MM.1S (cell line): ENCODE measurements at regions not wholly inside any gene's neighbourhood (a gene's known extent, or its start where the extent isn't known, plus 50 kb on each side); places are given as distances from the start of the nearest gene placed in this dataset.

ENCODE experiments used
- DNase-seq: peaks from one replicate; pipeline ENCODE4 v3.0.0-alpha.2; 2015
- H2AFZ ChIP-seq: fragments of 300-600 bp; sonication (generic); 2 replicates; pipeline ENCODE4 v1.6.0; 2016; ENCODE audit warnings: antibody characterized with exemption, low read length
- H3F3A ChIP-seq: fragments of 300-600 bp; sonication (generic); 2 replicates; pipeline ENCODE4 v1.6.1; 2016; ENCODE audit warnings: mild to moderate bottlenecking, antibody characterized with exemption, low read length, moderate library complexity, mixed read lengths; ENCODE audit not compliant: insufficient read depth
- H3K27ac ChIP-seq: fragments of 300-600 bp; sonication (generic); 2 replicates; pipeline ENCODE4 v1.5.1; 2016; ENCODE audit warnings: mild to moderate bottlenecking, low read length
- H3K27me3 ChIP-seq: fragments of 300-600 bp; sonication (generic); replicated peaks from 2 replicates; pipeline ENCODE4 v1.6.0; 2016; ENCODE audit warnings: low read length; ENCODE audit not compliant: insufficient read depth
- H3K36me3 ChIP-seq: fragments of 300-600 bp; sonication (generic); replicated peaks from 2 replicates; pipeline ENCODE4 v1.6.1; 2016; ENCODE audit warnings: mild to moderate bottlenecking, low read length, mixed read lengths; ENCODE audit not compliant: insufficient read depth
- H3K4me1 ChIP-seq: fragments of 300-600 bp; sonication (generic); 2 replicates; pipeline ENCODE4 v1.6.1; 2016; ENCODE audit warnings: low read length, mixed read lengths
- H3K4me2 ChIP-seq: fragments of 300-600 bp; sonication (generic); 2 replicates; pipeline ENCODE4 v1.6.0; 2016; ENCODE audit warnings: low read depth, low read length
- H3K4me3 ChIP-seq: fragments of 300-600 bp; sonication (generic); 2 replicates; pipeline ENCODE4 v1.5.1; 2016; ENCODE audit warnings: low read length, mixed read lengths
- H3K79me2 ChIP-seq: fragments of 300-600 bp; sonication (generic); 2 replicates; pipeline ENCODE4 v1.6.1; 2016; ENCODE audit warnings: mixed run types, low read length, mixed read lengths
- H3K9ac ChIP-seq: fragments of 300-600 bp; sonication (generic); 2 replicates; pipeline ENCODE4 v1.6.1; 2016; ENCODE audit warnings: low read length, mixed read lengths
- H3K9me2 ChIP-seq: fragments of 300-600 bp; sonication (generic); replicated peaks from 2 replicates; pipeline ENCODE4 v1.6.1; 2016; ENCODE audit warnings: mild to moderate bottlenecking, low read length, mixed read lengths; ENCODE audit not compliant: insufficient read depth
- H3K9me3 ChIP-seq: fragments of 300-600 bp; sonication (generic); replicated peaks from 2 replicates; pipeline ENCODE4 v1.6.1; 2016; ENCODE audit warnings: mild to moderate bottlenecking, low read length, mixed read lengths; ENCODE audit not compliant: insufficient read depth
- H4K20me1 ChIP-seq: fragments of 300-600 bp; sonication (generic); 2 replicates; pipeline ENCODE4 v1.6.1; 2016; ENCODE audit warnings: mild to moderate bottlenecking, low read length, moderate library complexity, mixed read lengths; ENCODE audit not compliant: insufficient read depth
- EZH2 ChIP-seq: fragments of 300-600 bp; sonication (generic); optimal IDR thresholded peaks from 2 replicates; pipeline ENCODE3; 2017; ENCODE audit warnings: low read depth, mild to moderate bottlenecking, antibody characterized with exemption, low read length, mixed read lengths
- EZH2phosphoT487 ChIP-seq: fragments of 300-600 bp; sonication (generic); IDR thresholded peaks from 2 replicates; pipeline ENCODE4 v1.6.1; 2018; ENCODE audit warnings: antibody characterized with exemption, low read length
- TF ChIP-seq, protein P1 (sequence below): fragments of 300-600 bp; sonication (generic); IDR thresholded peaks from 2 replicates; pipeline ENCODE4 v1.5.1; 2016; ENCODE audit warnings: antibody characterized with exemption, low read length, mixed read lengths

DNA sequence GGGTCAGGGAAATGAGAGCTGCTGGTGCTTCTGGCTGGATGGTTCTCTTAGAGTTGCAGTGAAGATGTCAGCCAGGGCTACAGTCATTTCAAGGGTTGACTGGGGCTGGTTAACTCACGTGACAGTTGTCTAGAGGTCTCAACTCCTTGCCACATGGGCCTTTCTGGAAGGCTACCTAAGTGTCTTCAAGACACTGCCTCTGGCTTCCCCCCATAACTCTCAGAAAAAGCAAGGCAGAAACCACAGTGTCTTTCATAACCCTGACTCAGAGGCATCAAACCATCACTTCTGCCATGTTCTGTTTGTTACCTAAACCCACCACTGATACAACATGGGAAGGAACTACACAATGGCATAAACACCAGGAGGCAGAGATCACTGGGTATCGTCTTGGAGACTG is 828.9 kb downstream of the EPHA4 start:
- H3K4me2 ChIP-seq: no peak overlapping the region
- no peaks in the 10 kb centered on the region for H3K9me2 ChIP-seq
- H3K4me3 ChIP-seq: no peak overlapping the region
- H3K27me3 ChIP-seq: no peaks in the 10 kb centered on the region
- no peaks in the 10 kb centered on the region for H3K9me3 ChIP-seq
- no peak for DNase-seq
- H3F3A ChIP-seq: no peaks in the 10 kb centered on the region
- H3K79me2 ChIP-seq: no peaks in the 10 kb centered on the region
- H3K27ac ChIP-seq: no peak overlapping the region
- no peak overlapping the region for H3K9ac ChIP-seq
- H2AFZ ChIP-seq: no peak overlapping the region
- no peaks in the 10 kb centered on the region for H3K36me3 ChIP-seq
- TF ChIP-seq EZH2 (no peak), EZH2phosphoT487 (no peak)
- TF ChIP-seq, protein P1, sequence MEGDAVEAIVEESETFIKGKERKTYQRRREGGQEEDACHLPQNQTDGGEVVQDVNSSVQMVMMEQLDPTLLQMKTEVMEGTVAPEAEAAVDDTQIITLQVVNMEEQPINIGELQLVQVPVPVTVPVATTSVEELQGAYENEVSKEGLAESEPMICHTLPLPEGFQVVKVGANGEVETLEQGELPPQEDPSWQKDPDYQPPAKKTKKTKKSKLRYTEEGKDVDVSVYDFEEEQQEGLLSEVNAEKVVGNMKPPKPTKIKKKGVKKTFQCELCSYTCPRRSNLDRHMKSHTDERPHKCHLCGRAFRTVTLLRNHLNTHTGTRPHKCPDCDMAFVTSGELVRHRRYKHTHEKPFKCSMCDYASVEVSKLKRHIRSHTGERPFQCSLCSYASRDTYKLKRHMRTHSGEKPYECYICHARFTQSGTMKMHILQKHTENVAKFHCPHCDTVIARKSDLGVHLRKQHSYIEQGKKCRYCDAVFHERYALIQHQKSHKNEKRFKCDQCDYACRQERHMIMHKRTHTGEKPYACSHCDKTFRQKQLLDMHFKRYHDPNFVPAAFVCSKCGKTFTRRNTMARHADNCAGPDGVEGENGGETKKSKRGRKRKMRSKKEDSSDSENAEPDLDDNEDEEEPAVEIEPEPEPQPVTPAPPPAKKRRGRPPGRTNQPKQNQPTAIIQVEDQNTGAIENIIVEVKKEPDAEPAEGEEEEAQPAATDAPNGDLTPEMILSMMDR: no peak
- H4K20me1 ChIP-seq: no peaks in the 10 kb centered on the region
- no peaks in the 10 kb centered on the region for H3K4me1 ChIP-seq

DNA sequence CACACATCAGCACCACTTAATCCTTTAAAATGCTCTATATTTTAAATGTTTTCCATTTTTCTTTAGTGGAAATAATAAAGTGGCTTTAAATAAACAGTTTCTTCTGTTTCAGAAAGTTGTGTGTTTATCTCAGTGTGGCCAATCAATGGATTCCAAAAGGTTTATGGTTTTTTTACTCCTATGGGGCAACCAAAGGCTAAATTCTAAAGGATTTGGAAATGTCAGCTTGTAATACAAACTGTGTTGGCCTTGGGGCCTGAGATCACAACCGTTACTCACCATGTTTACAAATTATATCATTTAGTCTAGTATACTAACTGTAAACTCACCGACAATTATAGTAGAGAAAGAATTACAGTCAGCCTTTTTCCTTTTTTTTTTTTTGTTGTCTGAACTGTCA is 827.2 kb downstream of the EPHA4 start:
- no peaks in the 10 kb centered on the region for H3K36me3 ChIP-seq
- no peak for DNase-seq
- no peak overlapping the region for H3K4me2 ChIP-seq
- TF ChIP-seq, protein P1: no peak
- TF ChIP-seq EZH2phosphoT487 (no peak), EZH2 (no peak)
- no peaks in the 10 kb centered on the region for H3K4me1 ChIP-seq
- H3K27ac ChIP-seq: no peak overlapping the region
- no peak overlapping the region for H3K4me3 ChIP-seq
- H3K27me3 ChIP-seq: no peaks in the 10 kb centered on the region
- H2AFZ ChIP-seq: no peak overlapping the region
- H4K20me1 ChIP-seq: no peaks in the 10 kb centered on the region
- no peaks in the 10 kb centered on the region for H3K9me2 ChIP-seq
- H3K79me2 ChIP-seq: no peaks in the 10 kb centered on the region
- H3K9ac ChIP-seq: no peak overlapping the region
- H3K9me3 ChIP-seq: no peaks in the 10 kb centered on the region
- H3F3A ChIP-seq: no peaks in the 10 kb centered on the region

DNA sequence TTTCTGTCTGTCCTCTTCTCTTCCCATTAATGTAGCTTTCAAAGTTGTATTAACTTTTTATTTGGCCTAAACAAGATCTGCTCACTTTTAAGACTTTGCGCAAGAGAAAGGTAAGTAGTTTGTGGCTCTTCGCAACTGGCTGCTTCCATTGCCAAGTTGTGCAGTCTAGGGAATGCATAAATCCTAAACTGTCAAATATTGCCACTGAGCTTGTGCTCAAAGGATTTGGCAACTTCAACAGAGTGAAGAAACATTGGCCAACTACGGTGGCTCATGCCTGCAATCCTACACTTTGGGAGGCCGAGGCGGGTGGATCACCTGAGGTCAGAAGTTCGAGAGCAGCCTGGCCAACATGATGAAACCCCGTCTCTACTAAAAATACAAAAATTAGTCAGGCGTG is 826.4 kb downstream of the EPHA4 start:
- H3K4me3 ChIP-seq: no peak overlapping the region
- no peak overlapping the region for H3K9ac ChIP-seq
- H3F3A ChIP-seq: no peaks in the 10 kb centered on the region
- no peaks in the 10 kb centered on the region for H3K9me2 ChIP-seq
- no peaks in the 10 kb centered on the region for H3K79me2 ChIP-seq
- H2AFZ ChIP-seq: no peak overlapping the region
- TF ChIP-seq, protein P1: no peak
- TF ChIP-seq EZH2: no peak
- no peak for TF ChIP-seq EZH2phosphoT487
- H3K4me2 ChIP-seq: no peak overlapping the region
- no peak overlapping the region for H3K27ac ChIP-seq
- H3K9me3 ChIP-seq: no peaks in the 10 kb centered on the region
- H3K27me3 ChIP-seq: no peaks in the 10 kb centered on the region
- no peaks in the 10 kb centered on the region for H3K4me1 ChIP-seq
- H3K36me3 ChIP-seq: no peaks in the 10 kb centered on the region
- DNase-seq: no peak
- H4K20me1 ChIP-seq: no peaks in the 10 kb centered on the region
